OCI-LY1 (cell line): ENCODE measurements at regions not wholly inside any gene's neighbourhood (a gene's known extent, or its start where the extent isn't known, plus 50 kb on each side); places are given as distances from the start of the nearest gene placed in this dataset.
A peak's percentile ranks its signal among the peaks of the same experiment; 100 is the strongest.

Experiments
- H2AFZ ChIP-seq: fragments of 200-600 bp; sonication (generic), shearing (Covaris generic); 2 replicates; pipeline ENCODE4 v1.6.0; 2014; ENCODE audit warnings: antibody characterized with exemption, mild to moderate bottlenecking, low read length
- H3F3A ChIP-seq: fragments of 200-600 bp; sonication (generic), shearing (Covaris generic); 2 replicates; pipeline ENCODE4 v1.6.0; 2014; ENCODE audit warnings: mild to moderate bottlenecking, antibody characterized with exemption, low read length, moderate library complexity; ENCODE audit not compliant: insufficient read depth
- H3K27ac ChIP-seq: fragments of 200-600 bp; sonication (generic); 2 replicates; pipeline ENCODE4 v1.5.1; 2014; ENCODE audit warnings: low read length, mixed run types, mild to moderate bottlenecking, low read depth; ENCODE audit not compliant: poor library complexity, severe bottlenecking
- H3K27me3 ChIP-seq: fragments of 200-600 bp; sonication (generic); 2 replicates; pipeline ENCODE4 v1.6.0; 2014; ENCODE audit warnings: antibody characterized with exemption, mild to moderate bottlenecking, low read length, moderate library complexity; ENCODE audit not compliant: insufficient read depth
- H3K36me3 ChIP-seq: fragments of 200-600 bp; sonication (generic); 2 replicates; pipeline ENCODE4 v1.6.1; 2014; ENCODE audit warnings: mild to moderate bottlenecking, antibody characterized with exemption, low read length, moderate library complexity, mixed read lengths; ENCODE audit not compliant: insufficient read depth
- H3K4me1 ChIP-seq: fragments of 200-600 bp; sonication (generic); 2 replicates; pipeline ENCODE4 v1.5.1; 2014; ENCODE audit warnings: mild to moderate bottlenecking, low read length, moderate library complexity; ENCODE audit not compliant: insufficient read depth, severe bottlenecking
- H3K4me2 ChIP-seq: fragments of 200-600 bp; sonication (generic), shearing (Covaris generic); 2 replicates; pipeline ENCODE4 v1.6.1; 2014; ENCODE audit warnings: low read length
- H3K4me3 ChIP-seq: fragments of 200-600 bp; sonication (generic); 2 replicates; pipeline ENCODE4 v1.5.1; 2014; ENCODE audit warnings: low read length, low read depth, mild to moderate bottlenecking, mixed read lengths; ENCODE audit not compliant: poor library complexity, severe bottlenecking
- H3K79me2 ChIP-seq: fragments of 200-600 bp; shearing (Covaris generic); 2 replicates; pipeline ENCODE4 v1.6.1; 2016; ENCODE audit warnings: mixed run types, low read length, mixed read lengths; ENCODE audit not compliant: insufficient read depth
- H3K9ac ChIP-seq: fragments of 200-600 bp; sonication (generic), shearing (Covaris generic); 2 replicates; pipeline ENCODE4 v1.6.1; 2014; ENCODE audit warnings: mild to moderate bottlenecking, low read length, mixed read lengths
- H3K9me2 ChIP-seq: fragments of 200-600 bp; sonication (generic), shearing (Covaris generic); 2 replicates; pipeline ENCODE4 v1.6.1; 2014; ENCODE audit warnings: low read depth, mild to moderate bottlenecking, low read length, mixed read lengths
- H3K9me3 ChIP-seq: fragments of 200-600 bp; shearing (Covaris generic); 2 replicates; pipeline ENCODE4 v1.6.1; 2014; ENCODE audit warnings: low read length, mixed read lengths
- H4K20me1 ChIP-seq: fragments of 200-600 bp; sonication (generic), shearing (Covaris generic); 2 replicates; pipeline ENCODE4 v1.6.0; 2016; ENCODE audit warnings: mild to moderate bottlenecking, low read length; ENCODE audit not compliant: insufficient read depth
- EZH2 ChIP-seq: fragments of 200-600 bp; sonication (generic), shearing (Covaris generic); IDR thresholded peaks from 2 replicates; pipeline ENCODE4 v1.8.0; 2017; ENCODE audit warnings: borderline replicate concordance, mixed run types, mild to moderate bottlenecking, antibody characterized with exemption, low read length, moderate library complexity, mixed read lengths
- TF ChIP-seq, protein P1 (sequence below): fragments of 200-600 bp; sonication (generic), shearing (Covaris generic); IDR thresholded peaks from 2 replicates; pipeline ENCODE4 v1.5.1; 2017; ENCODE audit warnings: mild to moderate bottlenecking, antibody characterized with exemption, low read length, moderate library complexity, mixed read lengths

DNA sequence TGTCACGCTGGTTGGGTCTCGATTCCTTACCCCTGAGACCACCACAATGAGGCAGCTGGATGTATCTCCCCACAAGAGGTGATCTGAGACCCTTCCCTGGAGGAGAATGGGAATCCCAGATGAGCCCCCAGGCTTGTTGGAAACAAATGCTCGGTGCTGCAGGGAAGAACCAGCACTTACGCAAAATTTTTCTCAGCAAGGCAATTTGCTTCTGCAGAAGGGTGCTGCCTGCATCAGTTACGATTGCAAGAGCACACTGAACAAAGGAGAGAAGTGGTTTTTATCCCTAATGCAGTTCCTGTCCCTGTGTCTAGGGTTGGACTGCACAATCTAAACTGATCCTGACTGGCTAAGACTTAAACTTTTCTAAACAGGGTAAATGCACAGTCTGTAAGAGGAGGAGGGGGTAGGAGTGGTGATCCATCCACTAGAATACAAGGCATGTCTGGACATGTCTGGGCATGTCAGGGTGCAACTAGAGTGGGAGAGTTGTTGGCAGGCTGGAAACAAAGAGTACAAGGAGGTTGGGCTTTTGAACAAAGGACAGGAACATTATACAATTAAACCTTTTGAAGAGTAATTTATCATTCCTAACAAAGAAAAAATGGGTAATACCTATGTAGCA is 114.9 kb upstream of the FAM3C start:
- TF ChIP-seq, protein P1, sequence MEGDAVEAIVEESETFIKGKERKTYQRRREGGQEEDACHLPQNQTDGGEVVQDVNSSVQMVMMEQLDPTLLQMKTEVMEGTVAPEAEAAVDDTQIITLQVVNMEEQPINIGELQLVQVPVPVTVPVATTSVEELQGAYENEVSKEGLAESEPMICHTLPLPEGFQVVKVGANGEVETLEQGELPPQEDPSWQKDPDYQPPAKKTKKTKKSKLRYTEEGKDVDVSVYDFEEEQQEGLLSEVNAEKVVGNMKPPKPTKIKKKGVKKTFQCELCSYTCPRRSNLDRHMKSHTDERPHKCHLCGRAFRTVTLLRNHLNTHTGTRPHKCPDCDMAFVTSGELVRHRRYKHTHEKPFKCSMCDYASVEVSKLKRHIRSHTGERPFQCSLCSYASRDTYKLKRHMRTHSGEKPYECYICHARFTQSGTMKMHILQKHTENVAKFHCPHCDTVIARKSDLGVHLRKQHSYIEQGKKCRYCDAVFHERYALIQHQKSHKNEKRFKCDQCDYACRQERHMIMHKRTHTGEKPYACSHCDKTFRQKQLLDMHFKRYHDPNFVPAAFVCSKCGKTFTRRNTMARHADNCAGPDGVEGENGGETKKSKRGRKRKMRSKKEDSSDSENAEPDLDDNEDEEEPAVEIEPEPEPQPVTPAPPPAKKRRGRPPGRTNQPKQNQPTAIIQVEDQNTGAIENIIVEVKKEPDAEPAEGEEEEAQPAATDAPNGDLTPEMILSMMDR: no peak
- TF ChIP-seq EZH2: no peak
- no peak overlapping the region for H3K4me3 ChIP-seq
- H3F3A ChIP-seq: no peaks in the 10 kb centered on the region
- no peaks in the 10 kb centered on the region; the same call in 1 of the 2 replicates for H3K9me2 ChIP-seq
- no peak overlapping the region for H3K27ac ChIP-seq
- no peak overlapping the region for H3K4me2 ChIP-seq
- H4K20me1 ChIP-seq: no peaks in the 10 kb centered on the region
- H3K79me2 ChIP-seq: no peaks in the 10 kb centered on the region
- no peak overlapping the region for H3K9ac ChIP-seq
- H3K4me1 ChIP-seq: no peaks in the 10 kb centered on the region
- H2AFZ ChIP-seq: no peak overlapping the region
- H3K36me3 ChIP-seq: no peaks in the 10 kb centered on the region; the same call in 1 of the 2 replicates
- H3K27me3 ChIP-seq: no peaks in the 10 kb centered on the region; the same call in 1 of the 2 replicates
- H3K9me3 ChIP-seq: peaks cover 18% of the 10 kb centered on the region

DNA sequence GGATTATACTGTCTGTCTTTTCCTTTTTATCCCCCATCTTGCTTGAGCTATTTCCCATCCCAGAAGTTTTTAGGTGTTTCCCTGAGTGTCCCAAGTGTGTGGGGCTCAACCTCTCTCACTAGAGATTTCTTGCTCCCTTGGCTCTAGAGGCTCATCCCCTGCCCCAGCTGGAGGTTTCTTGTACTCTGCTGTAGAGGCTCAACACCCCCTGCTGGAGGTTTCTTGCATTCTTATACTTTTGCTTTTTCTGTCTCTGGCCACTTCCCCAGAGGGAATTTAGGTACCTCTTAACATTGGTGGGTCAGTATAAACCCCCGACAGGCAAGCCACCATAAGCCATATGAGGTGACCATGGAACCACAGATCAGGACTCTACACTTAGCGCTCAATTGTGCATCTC is 114.2 kb upstream of the FAM3C start:
- Histone ChIP-seq H3K36me3 (peaks cover under 1% of the 10 kb centered on the region; the same call in 1 of the 2 replicates), H3K27me3 (no peaks in the 10 kb centered on the region; the same call in 1 of the 2 replicates), H3K4me2 (no peak overlapping the region), H3K4me3 (no peak overlapping the region), H2AFZ (no peak overlapping the region), H3K9ac (no peak overlapping the region), H3K79me2 (no peaks in the 10 kb centered on the region), H3K27ac (no peak overlapping the region), H3K4me1 (no peaks in the 10 kb centered on the region), H4K20me1 (no peaks in the 10 kb centered on the region), H3F3A (no peaks in the 10 kb centered on the region), H3K9me2 (no peaks in the 10 kb centered on the region; the same call in 1 of the 2 replicates), H3K9me3 (peaks cover 25% of the 10 kb centered on the region)
- no peak for TF ChIP-seq EZH2
- TF ChIP-seq, protein P1: peak; percentile 55; the same call in 1 of the 2 replicates

DNA sequence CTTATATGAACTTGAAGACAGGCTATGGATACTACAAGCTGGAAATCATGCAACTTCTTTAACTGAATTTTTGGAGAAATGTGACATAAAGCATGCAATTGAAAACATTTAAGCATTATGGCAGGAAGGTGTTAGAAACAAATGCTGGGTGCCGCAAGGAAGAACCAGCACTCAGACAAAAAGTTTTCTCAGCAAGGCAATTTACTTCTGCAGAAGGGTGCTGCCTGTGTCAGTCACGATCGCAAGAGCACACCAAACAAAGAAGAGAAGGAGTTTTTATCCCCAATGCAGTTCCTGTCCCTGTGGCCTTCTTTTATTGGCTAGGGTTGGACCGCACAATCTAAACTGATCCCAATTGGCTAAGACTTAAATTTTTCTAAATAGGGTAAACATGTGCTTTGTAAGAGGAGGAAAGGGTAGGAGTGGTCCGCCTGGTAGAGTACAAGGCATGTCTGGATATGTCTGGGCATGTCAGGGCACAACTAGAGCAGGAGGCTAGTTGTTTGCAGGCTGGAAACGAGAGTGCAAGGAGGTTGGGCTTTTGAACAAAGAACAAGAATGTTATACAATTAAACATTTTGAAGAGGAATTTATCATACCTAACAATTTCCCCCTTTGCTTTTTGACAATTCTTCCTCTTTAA is 109.6 kb upstream of the FAM3C start:
- Histone ChIP-seq H3K9ac (no peak overlapping the region), H3K9me3 (peaks cover 27% of the 10 kb centered on the region), H3K9me2 (no peaks in the 10 kb centered on the region), H3K79me2 (no peaks in the 10 kb centered on the region), H3K27ac (no peak overlapping the region), H3K4me3 (no peak overlapping the region), H3F3A (no peaks in the 10 kb centered on the region), H3K36me3 (peaks cover 3% of the 10 kb centered on the region; the same call in 1 of the 2 replicates), H3K4me1 (no peaks in the 10 kb centered on the region), H3K27me3 (no peaks in the 10 kb centered on the region), H3K4me2 (no peak overlapping the region), H2AFZ (no peak overlapping the region), H4K20me1 (no peaks in the 10 kb centered on the region)
- no peak for TF ChIP-seq EZH2
- TF ChIP-seq, protein P1: no peak
